Esophagus muscularis mucosa (tissue), 4 donors: ENCODE measurements at regions not wholly inside any gene's neighbourhood (a gene's known extent, or its start where the extent isn't known, plus 50 kb on each side); places are given as distances from the start of the nearest gene placed in this dataset.
"Not testable (repeated sequence)": the region's sequence is repeated elsewhere in the genome, so short reads cannot be mapped to it uniquely, and the experiment has no call there.

ENCODE experiments used
- DNase-seq: peaks from one replicate; pipeline ENCODE4 v3.0.0-alpha.2; 2017; ENCODE audit errors: extremely low spot score
- H3K27ac ChIP-seq, 4 donors: fragments of 200-600 bp; sonication (generic); replicated peaks in 1 of 4; 1 replicate in 3 of 4; 2 replicates in 1 of 4; pipeline ENCODE4 v1.5.1; 2016 to 2019; ENCODE audit warnings: mild to moderate bottlenecking in 1 of 4
- H3K27me3 ChIP-seq, 4 donors: fragments of 200-600 bp; sonication (generic); one replicate each; pipeline versions ENCODE4 v1.5.1 to v1.6.0; 2016 to 2019
- H3K36me3 ChIP-seq, 4 donors: fragments of 200-600 bp; sonication (generic); one replicate each; pipeline ENCODE4 v1.5.1; 2016 to 2019
- H3K4me1 ChIP-seq, 4 donors: fragments of 200-600 bp; sonication (generic); one replicate each; pipeline ENCODE4 v1.5.1; 2016 to 2019
- H3K4me3 ChIP-seq, 4 donors: fragments of 200-600 bp; sonication (generic); 1 replicate in 2 of 4; 2 replicates in 2 of 4; pipeline ENCODE4 v1.5.1; 2016 to 2019; ENCODE audit warnings: mild to moderate bottlenecking in 4 of 4, moderate library complexity in 1 of 4
- H3K9me3 ChIP-seq, 4 donors: fragments of 200-600 bp; sonication (generic); 1 replicate in 3 of 4; 2 replicates in 1 of 4; pipeline ENCODE4 v1.5.1; 2016 to 2019
- CTCF ChIP-seq, 3 experiments: fragments of 200-600 bp in 2 of 3; fragments of 450-650 bp in 1 of 3; sonication (generic) in 2 of 3; IDR thresholded peaks; one replicate each; pipeline ENCODE4 v1.5.1; 2017 to 2019; ENCODE audit warnings: antibody characterized with exemption in 3 of 3, mild to moderate bottlenecking in 2 of 3, moderate library complexity in 1 of 3
- EP300 ChIP-seq: sonication (generic); formaldehyde crosslinking; IDR thresholded peaks from one replicate; pipeline ENCODE4 v1.6.1; 2017; ENCODE audit warnings: antibody characterized with exemption
- POLR2A ChIP-seq: fragments of 450-650 bp; IDR thresholded peaks from one replicate; pipeline ENCODE4 v1.6.1; 2017; ENCODE audit warnings: antibody characterized with exemption, moderate library complexity, mild to moderate bottlenecking, low read depth
- POLR2AphosphoS5 ChIP-seq, 2 donors: sonication (generic); formaldehyde crosslinking; IDR thresholded peaks; one replicate each; pipeline ENCODE4 v1.6.1; 2017; ENCODE audit warnings: antibody characterized with exemption in 2 of 2
- WGBS: methylation state at CpG from one replicate; pipeline ENCODE4 v1.1.5; 2018; 5-methylcytosine and 5-hydroxymethylcytosine counted together
- intact Hi-C: fragments of 100-400 bp; cut with DNase I; formaldehyde crosslinking; loops from one replicate; pipeline ENCODE4 v1.15.1; 2023

GRCh38 chr17:22707626-22708025 lies 1015.3 kb downstream of the KCNJ18 start:
- Histone ChIP-seq H3K27me3 (peaks cover 0 to 15% (median 0%) of the 10 kb centered on the region in 4 donors), H3K4me3 (no peak overlapping the region), H3K27ac (no peak overlapping the region), H3K36me3 (no peaks in the 10 kb centered on the region), H3K9me3 (peaks cover 0 to 8% (median 3%) of the 10 kb centered on the region in 4 donors), H3K4me1 (no peaks in the 10 kb centered on the region)
- 40% methylated on average over 2 of the region's 2 CpGs for whole genome bisulfite sequencing
- intact Hi-C loops, result no loop called here
- DNase-seq, result peak; percentile 91
- no peak for TF ChIP-seq EP300
- TF ChIP-seq POLR2AphosphoS5 (IDR thresholded peaks at IDR 0.05), result no peak
- TF ChIP-seq CTCF (IDR thresholded peaks at IDR 0.05), result no peak
- TF ChIP-seq POLR2A, result no peak

- Histone ChIP-seq H3K4me3 (no peak overlapping the region), H3K4me1 (no peaks in the 10 kb centered on the region), H3K36me3 (no peaks in the 10 kb centered on the region), H3K9me3 (peaks cover 0 to 17% (median 7%) of the 10 kb centered on the region in 4 donors), H3K27me3 (no peaks in the 10 kb centered on the region), H3K27ac (no peak overlapping the region)
- DNase-seq, result no peak
- TF ChIP-seq EP300, result no peak
- 92% methylated on average over 2 of the region's 2 CpGs for WGBS
- intact Hi-C loops, result no loop called here
Measured at GRCh38 chr17:22717211-22717610, 1024.9 kb downstream of the KCNJ18 start.

GRCh38 chr17:22718689-22719088 lies 1026.4 kb downstream of the KCNJ18 start:
- WGBS, result 19% methylated on average over 2 of the region's 2 CpGs
- peak; percentile 62 for DNase-seq
- no peaks in the 10 kb centered on the region for H3K27me3 ChIP-seq

GRCh38 chr17:22741066-22741465 lies 1048.7 kb downstream of the KCNJ18 start:
- H3K27me3 ChIP-seq, DNase-seq, H3K4me1 ChIP-seq, intact Hi-C loops, H3K27ac ChIP-seq, H3K36me3 ChIP-seq, H3K4me3 ChIP-seq: not testable (repeated sequence)
- 100% methylated on average over 7 of the region's 27 CpGs for WGBS
- H3K9me3 ChIP-seq, result peaks cover 0 to 44% (median 18%) of the 10 kb centered on the region in 4 donors

More at GRCh38 chr17:22718689-22719088, 1026.4 kb downstream of the KCNJ18 start:
- no peak overlapping the region for H3K27ac ChIP-seq
- H3K4me3 ChIP-seq, result no peak overlapping the region
- peaks cover 0 to 25% (median 9%) of the 10 kb centered on the region in 4 donors for H3K9me3 ChIP-seq
- TF ChIP-seq POLR2AphosphoS5 (IDR thresholded peaks at IDR 0.05) (no peak), CTCF (IDR thresholded peaks at IDR 0.05) (no peak), POLR2A (no peak), EP300 (no peak)
- no peaks in the 10 kb centered on the region for H3K4me1 ChIP-seq
- intact Hi-C loops, result no loop called here
- no peaks in the 10 kb centered on the region for H3K36me3 ChIP-seq
